HG02642 (cell line): ENCODE measurements at regions not wholly inside any gene's neighbourhood (a gene's known extent, or its start where the extent isn't known, plus 50 kb on each side); places are given as distances from the start of the nearest gene placed in this dataset.
A peak's percentile ranks its signal among the peaks of the same experiment; 100 is the strongest.
"Not testable (repeated sequence)": the region's sequence is repeated elsewhere in the genome, so short reads cannot be mapped to it uniquely, and the experiment has no call there.

Experiments used
- ATAC-seq: cut with Tn5 transposase; IDR thresholded peaks from one replicate; pipeline ENCODE4 v1.9.1; 2021; ENCODE audit warnings: mild to moderate bottlenecking; ENCODE audit not compliant: unreplicated experiment, poor library complexity

DNA sequence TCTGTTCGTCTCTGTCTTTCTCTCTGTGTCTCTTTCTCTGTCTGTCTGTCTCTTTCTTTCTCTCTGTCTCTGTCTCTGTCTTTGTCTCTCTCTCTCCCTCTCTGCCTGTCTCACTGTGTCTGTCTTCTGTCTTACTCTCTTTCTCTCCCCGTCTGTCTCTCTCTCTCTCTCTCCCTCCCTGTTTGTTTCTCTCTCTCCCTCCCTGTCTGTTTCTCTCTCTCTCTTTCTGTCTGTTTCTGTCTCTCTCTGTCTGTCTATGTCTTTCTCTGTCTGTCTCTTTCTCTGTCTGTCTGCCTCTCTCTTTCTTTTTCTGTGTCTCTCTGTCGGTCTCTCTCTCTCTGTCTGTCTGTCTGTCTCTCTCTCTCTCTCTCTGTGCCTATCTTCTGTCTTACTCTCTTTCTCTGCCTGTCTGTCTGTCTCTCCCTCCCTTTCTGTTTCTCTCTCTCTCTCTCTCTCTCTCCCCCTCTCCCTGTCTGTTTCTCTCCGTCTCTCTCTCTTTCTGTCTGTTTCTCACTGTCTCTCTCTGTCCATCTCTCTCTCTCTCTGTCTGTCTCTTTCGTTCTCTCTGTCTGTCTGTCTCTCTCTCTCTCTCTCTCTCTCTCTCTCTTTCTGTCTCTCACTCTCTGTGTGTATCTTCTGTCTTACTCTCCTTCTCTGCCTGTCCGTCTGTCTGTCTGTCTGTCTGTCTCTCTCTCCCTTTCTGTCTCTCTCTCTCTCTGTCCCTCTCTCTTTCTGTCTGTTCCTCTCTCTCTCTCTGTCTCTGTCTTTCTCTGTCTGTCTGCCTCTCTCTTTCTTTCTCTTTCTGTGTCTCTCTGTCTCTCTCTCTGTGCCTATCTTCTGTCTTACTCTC, 2065.9 kb upstream of the TPTE start:
- ATAC-seq, result peak; percentile 70

DNA sequence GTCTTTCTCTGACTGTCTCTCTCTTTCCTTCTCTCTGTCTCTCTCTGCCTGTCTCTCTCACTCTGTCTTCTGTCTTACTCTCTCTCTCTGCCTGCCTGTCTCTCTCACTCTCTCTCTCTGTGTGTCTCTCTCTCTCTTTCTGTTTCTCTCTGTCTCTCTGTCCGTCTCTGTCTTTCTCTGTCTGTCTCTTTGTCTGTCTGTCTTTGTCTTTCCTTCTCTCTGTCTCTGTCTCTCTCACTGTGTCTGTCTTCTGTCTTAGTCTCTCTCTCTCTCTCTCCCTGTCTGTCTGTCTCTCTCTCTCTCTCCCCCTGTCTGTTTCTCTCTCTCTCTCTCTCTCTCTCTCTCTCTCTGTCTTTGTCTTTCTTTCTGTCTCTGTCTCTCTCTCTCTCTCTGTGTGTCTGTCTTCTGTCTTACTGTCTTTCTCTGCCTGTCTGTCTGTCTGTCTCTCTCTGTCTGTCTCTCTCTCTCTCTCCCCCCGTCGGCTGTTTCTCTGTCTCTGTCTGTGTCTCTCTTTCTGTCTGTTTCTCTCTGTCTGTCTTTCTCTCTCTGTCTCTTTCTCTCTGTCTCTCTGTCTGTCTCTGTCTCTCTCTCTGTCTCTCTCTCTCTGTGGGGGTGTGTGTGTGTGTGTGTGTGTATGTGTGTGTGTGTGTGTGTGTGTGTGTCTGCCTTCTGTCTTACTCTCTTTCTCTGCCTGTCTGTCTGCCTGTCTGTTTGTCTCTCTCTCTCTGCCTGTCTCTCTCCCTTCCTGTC, 2056.8 kb upstream of the TPTE start:
- ATAC-seq, result peak; percentile 84

DNA sequence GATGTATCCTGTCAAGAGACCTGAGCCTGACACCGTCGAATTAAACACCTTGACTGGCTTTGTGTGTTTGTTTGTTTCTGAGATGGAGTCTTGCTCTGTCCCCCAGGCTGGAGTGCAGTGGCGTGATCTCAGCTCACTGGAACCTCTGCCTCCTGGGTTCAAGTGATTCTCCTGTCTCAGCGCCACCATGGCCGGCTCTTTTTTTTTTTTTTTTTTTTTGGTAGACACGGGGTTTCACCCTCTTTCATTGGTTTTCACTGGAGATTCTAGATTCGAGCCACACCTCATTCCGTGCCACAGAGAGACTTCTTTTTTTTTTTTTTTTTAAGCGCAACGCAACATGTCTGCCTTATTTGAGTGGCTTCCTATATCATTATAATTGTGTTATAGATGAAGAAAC, 2054.7 kb upstream of the TPTE start:
- not testable (repeated sequence) for ATAC-seq
